Hypothalamus (tissue), 51 donors: ENCODE measurements at regions not wholly inside any gene's neighbourhood (a gene's known extent, or its start where the extent isn't known, plus 50 kb on each side); places are given as distances from the start of the nearest gene placed in this dataset.

Source experiments
- DNase-seq, 51 donors: peaks; one replicate each; lab custom pipeline; 2025; lab: John Stamatoyannopoulos, UW

- no peak for DNase-seq
Measured at GRCh38 chr11:115758011-115758410, 253.8 kb upstream of the CADM1 start.

GRCh38 chr11:115751243-115752015, 247.2 kb upstream of the CADM1 start:
- no peak for DNase-seq

DNA sequence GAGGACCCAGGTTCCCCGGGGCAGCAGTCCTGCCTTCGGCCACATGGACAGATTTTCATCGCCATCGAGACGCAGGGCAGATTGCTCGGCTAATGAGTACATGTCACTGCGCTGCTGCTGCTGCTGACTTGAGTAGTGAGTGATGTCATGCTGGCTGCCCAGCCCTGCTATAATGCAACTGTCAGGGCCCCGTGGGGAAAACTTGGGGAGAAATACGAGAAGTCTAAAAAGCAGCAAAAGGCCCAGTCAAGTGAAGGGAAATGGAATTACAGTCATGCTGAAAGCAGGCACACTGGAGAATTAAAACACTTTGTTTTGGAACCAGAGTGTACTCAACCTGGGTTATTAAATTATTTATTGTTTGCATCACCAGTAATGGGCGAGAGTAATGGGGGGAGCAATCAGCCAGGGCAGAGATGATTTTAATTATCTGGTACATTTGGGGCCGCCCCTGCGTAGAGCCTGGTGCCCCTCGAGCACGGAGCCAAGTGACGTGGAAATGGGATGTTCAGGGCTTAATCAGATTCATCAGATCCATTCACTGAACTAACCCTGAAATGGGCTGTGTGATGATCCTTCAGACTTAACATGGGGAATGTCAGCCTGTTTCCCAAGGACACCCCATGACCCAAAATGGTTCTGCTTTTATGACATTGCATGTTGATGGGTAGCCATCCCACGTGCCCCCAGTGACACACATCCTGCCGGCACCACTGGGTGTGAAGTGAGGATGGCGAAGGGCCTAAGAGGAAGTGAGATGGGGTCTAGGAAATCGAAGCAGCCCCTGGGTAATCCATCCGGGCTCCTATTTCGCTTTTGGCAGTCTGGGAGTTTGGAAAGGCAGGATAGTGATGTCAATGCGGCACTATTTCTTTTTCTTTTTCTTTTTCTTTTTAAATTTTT, 241.6 kb upstream of the CADM1 start:
- DNase-seq: no peak

GRCh38 chr11:115745066-115745465, 240.9 kb upstream of the CADM1 start:
- no peak for DNase-seq

GRCh38 chr11:115743719-115744118, 239.5 kb upstream of the CADM1 start:
- no peak for DNase-seq

- DNase-seq: no peak
Measured at GRCh38 chr11:115741376-115742107, 237.3 kb upstream of the CADM1 start.

- no peak for DNase-seq
Measured at GRCh38 chr11:115740324-115740723, 236.1 kb upstream of the CADM1 start.

DNA sequence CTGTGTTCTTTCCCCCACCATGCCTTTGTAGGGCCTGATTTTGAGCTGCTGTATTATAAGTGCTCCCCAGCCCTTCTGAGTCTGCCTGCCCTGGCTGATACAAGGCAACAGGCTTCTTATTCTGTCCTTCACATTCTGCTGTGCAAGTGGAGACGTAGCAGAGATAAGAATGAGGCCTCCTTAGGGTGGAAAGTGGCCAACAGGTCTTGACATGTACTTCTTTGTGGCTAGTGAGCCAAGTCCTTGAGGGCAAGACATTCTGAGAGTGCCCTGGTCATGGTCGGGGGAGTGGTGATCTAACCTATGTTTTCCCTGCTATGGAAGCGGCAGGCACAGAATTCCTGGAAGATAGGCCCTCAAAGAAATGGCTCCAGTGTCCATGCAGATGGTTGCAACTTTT, 235.7 kb upstream of the CADM1 start:
- DNase-seq: no peak

GRCh38 chr11:115739146-115739545, 234.9 kb upstream of the CADM1 start:
- no peak for DNase-seq

- DNase-seq: no peak
Measured at GRCh38 chr11:115737875-115738274, 233.7 kb upstream of the CADM1 start.

- DNase-seq: no peak
Measured at GRCh38 chr11:115736146-115736545, 231.9 kb upstream of the CADM1 start.

DNA sequence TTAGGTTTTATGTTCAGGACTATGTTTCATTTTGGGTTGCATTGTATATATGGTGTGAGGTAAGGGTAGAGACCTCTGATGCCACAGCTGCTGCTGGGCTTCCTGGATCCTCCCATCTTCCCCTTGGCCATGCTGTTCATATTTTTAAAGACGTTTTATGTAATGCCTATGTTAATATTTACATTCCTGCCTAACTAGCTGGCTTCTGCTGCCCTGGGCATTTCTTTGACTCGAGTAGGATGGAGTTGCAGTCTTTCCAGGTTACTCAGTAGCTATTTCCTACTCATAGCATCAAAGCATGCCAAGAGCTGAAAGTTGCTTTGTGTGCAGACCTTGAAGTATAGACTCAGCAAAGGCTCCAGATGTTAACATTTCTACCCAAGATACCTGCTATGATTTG, 220.5 kb upstream of the CADM1 start:
- DNase-seq: no peak

GRCh38 chr11:115722711-115723110, 218.5 kb upstream of the CADM1 start:
- DNase-seq: no peak

DNA sequence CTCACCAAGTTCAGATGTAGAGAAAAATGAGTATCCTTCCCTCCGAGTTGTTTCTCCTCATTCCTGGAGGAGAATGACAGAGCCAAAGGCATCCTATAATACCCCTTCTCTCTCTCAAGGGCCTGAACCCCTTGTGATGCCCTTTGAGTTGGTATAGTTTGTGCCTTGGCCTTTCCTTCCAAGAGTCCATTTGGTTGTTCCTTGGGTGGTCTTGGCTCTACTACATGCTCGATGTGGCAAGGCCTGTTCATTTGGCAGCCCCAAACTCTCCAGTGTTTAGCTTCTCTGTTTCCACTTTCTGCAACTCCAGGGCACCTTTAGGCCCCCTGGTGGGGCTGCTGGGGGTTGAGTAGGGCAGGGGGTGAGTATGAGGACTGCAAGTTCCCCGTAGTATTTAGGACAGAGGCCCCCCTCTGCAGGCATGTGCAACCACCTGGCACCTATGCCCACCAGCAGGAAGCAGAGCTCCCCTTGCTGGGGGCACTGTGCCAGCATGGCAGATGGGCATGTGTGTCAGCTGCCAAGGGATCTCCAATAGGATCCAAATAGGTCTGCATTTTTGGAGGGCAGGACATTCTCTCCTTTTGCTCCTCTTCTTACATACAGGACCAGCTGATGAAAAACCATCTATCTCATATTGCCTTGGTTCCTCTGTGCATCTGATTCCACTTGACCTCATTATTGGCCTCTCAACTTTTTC, 217.2 kb upstream of the CADM1 start:
- no peak for DNase-seq

DNA sequence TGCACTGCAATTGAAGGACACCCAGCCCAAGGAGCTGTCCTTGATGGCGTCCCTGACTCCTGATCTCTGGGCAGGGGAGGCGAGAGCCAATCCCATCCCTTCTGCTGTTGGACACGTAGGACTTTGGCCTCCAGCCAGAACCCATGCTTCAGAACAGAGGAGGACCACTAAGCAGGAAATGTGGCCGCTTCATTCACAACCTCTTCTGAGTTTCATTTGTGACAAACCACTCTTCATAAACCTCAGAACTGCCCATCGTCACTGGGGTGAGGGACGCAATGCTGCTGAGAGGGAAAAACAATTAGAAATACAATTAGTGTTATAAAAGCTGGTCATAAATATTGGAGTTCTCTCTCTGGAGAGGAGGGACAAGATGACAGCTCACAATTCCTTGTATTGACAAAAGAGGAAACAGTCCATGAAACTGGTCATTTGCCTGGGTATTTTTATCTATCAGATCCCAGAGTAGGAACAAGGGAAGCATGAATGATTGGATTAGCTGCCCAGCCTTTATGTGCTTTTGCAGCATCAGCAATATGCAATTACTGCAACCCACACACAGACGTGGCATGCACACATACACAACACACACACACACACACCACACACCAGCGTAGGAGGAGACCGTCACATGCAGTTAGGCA, 216.5 kb upstream of the CADM1 start:
- DNase-seq: peak in 5 of 51 donors; percentile 11 to 25 (median 23)

GRCh38 chr11:115718945-115719344, 214.7 kb upstream of the CADM1 start:
- no peak for DNase-seq

DNA sequence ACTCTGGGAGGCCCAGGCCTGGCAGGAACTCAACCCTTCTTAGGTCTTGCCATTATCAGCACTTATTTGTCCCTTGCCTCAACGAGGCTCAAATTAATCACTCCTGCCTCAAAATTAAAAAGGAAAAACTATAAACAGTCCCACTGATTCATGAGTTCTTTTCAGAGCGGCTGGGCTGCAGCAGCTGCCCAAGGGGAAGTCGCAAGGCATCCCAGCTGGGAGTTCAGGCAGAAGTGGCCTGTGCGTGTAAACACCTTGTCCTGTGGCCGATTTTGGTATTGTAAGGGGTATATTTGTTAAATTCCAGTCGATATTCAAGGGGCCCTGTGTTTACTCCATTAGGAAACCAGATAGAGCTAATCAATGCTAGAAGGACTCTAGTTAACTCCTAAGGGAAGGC, 213.9 kb upstream of the CADM1 start:
- DNase-seq: no peak

GRCh38 chr11:115716601-115717529, 212.7 kb upstream of the CADM1 start:
- DNase-seq: peak in 13 of 51 donors; percentile 3 to 49 (median 19)

DNA sequence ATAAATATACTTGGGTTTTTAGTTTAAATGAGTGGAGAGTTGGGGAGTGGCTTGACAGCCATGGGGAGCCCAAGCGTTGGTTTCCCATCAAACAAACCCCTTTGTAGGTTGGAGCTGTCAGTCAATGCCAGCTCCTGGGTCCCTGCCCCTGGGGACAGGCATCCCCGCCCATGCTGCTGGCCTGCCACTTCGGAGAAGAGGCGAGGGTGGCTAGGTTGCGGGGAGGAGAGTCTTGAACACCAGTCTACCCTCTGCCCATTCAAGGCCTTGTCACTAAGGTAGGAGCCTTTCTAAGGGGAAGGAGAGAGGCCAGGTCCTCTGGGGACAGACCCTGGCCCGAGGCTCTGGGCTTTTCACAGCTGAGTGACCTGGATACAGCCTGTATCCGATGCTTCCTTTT, 211.9 kb upstream of the CADM1 start:
- DNase-seq: no peak
